Activated T-helper 1 cell treated with anti-CD3 and anti-CD28 coated beads, Interleukin-12 subunit alpha, Interleukin-12 subunit beta, Interleukin-2, Interleukin-4 antibody, amounts not matched to agents 30 ng/mL and 10 ng/mL and 1 ng/mL, durations not matched to agents 14 hours and 24 hours and 36 hours (primary cell): ENCODE measurements at regions not wholly inside any gene's neighbourhood (a gene's known extent, or its start where the extent isn't known, plus 50 kb on each side); places are given as distances from the start of the nearest gene placed in this dataset.

ENCODE experiments used
- DNase-seq: peaks from one replicate; pipeline ENCODE4 v3.0.0; 2021; ENCODE audit warnings: low spot score
- H3K27ac Mint-ChIP-seq: one replicate; pipeline ENCODE4 v1.8.0; 2021; ENCODE audit warnings: mild to moderate bottlenecking, mixed read lengths
- H3K27me3 Mint-ChIP-seq: one replicate; pipeline ENCODE4 v1.8.0; 2022; ENCODE audit warnings: mild to moderate bottlenecking, moderate library complexity, mixed read lengths; ENCODE audit not compliant: insufficient read depth
- H3K36me3 Mint-ChIP-seq: one replicate; pipeline ENCODE4 v1.8.0; 2021; ENCODE audit warnings: low read depth, mixed read lengths
- H3K4me1 Mint-ChIP-seq: one replicate; pipeline ENCODE4 v1.8.0; 2021; ENCODE audit warnings: low read depth, mixed read lengths
- H3K4me3 Mint-ChIP-seq: one replicate; pipeline ENCODE4 v1.8.0; 2021; ENCODE audit warnings: mild to moderate bottlenecking, moderate library complexity, mixed read lengths
- H3K9me3 Mint-ChIP-seq: one replicate; pipeline ENCODE4 v1.8.0; 2021; ENCODE audit warnings: mixed read lengths
- intact Hi-C: fragments of 100-400 bp; cut with micrococcal nuclease; formaldehyde crosslinking; loops from one replicate; pipeline ENCODE4 v1.15.1; 2024

DNA sequence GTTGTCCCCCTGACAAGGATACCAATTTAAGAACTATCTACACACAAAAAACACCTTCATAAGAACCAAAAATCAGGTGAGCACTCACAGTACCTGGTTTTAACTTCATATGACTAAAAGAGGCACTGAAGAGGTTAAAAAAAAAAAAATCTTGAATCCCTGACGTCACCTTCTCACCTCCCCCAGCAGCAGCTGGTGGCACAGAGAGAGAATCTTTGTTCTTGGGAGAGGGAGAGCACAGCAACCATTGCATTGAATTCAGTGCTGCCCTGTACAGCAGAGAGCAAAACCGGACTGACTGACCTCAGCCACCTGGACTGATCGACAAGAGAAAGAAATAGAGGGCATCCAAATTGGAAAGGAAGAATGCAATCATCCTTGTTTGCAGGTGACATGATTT lies 566.0 kb downstream of the TMX3 start:
- H3K9me3 Mint-ChIP-seq, result no peaks in the 10 kb centered on the region
- no peaks in the 10 kb centered on the region for H3K27me3 Mint-ChIP-seq
- no peaks in the 10 kb centered on the region for H3K4me1 Mint-ChIP-seq
- no peak overlapping the region for H3K27ac Mint-ChIP-seq
- H3K4me3 Mint-ChIP-seq, result no peak overlapping the region
- H3K36me3 Mint-ChIP-seq, result no peaks in the 10 kb centered on the region
- DNase-seq, result no peak
- intact Hi-C loops, result no loop called here

DNA sequence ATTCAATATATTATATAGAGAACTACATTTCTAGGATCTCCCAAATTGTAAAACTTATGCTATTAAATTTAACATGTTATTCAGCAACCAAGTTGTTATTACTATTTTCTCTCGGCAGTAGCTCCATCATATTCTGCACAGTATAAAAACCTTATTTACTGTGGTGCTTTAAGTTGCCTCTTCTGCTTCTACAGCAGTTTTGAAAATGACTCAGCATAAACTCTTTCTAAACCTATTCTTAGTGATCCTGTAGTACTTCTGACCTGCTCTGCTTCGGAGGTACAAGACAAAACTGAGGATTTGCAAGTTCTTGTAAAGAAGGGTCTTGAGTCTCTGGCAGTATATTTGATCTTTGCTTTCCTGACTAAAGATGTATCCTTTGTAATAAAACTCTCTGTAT lies 567.2 kb downstream of the TMX3 start:
- Mint-ChIP-seq H3K36me3 (no peaks in the 10 kb centered on the region), H3K4me1 (no peaks in the 10 kb centered on the region), H3K27ac (no peak overlapping the region), H3K9me3 (no peaks in the 10 kb centered on the region), H3K4me3 (no peak overlapping the region), H3K27me3 (no peaks in the 10 kb centered on the region)
- DNase-seq, result no peak
- intact Hi-C loops, result no loop called here

- H3K4me1 Mint-ChIP-seq, result no peaks in the 10 kb centered on the region
- no peak for DNase-seq
- no peak overlapping the region for H3K27ac Mint-ChIP-seq
- H3K4me3 Mint-ChIP-seq, result no peak overlapping the region
- H3K27me3 Mint-ChIP-seq, result peaks cover 2% of the 10 kb centered on the region
- no peaks in the 10 kb centered on the region for H3K36me3 Mint-ChIP-seq
- intact Hi-C loops, result no loop called here
- H3K9me3 Mint-ChIP-seq, result no peaks in the 10 kb centered on the region
Measured at GRCh38 chr18:68121826-68122225, 593.1 kb downstream of the TMX3 start.

- Mint-ChIP-seq H3K36me3 (no peaks in the 10 kb centered on the region), H3K4me1 (no peaks in the 10 kb centered on the region), H3K4me3 (no peak overlapping the region), H3K27ac (no peak overlapping the region), H3K9me3 (no peaks in the 10 kb centered on the region), H3K27me3 (peaks cover 2% of the 10 kb centered on the region)
- DNase-seq, result no peak
- intact Hi-C loops, result no loop called here
Measured at GRCh38 chr18:68121308-68121707, 593.6 kb downstream of the TMX3 start.

GRCh38 chr18:68114989-68115388 lies 598.5 kb upstream of the DSEL start:
- intact Hi-C loops, result loop anchor here (10.0 kb wide), 1 partner anchor 60 kb away; no protein-coding TSS in a partner anchor
- Mint-ChIP-seq H3K4me1 (no peaks in the 10 kb centered on the region), H3K27me3 (no peaks in the 10 kb centered on the region), H3K27ac (no peak overlapping the region), H3K4me3 (no peak overlapping the region), H3K36me3 (no peaks in the 10 kb centered on the region), H3K9me3 (no peaks in the 10 kb centered on the region)
- no peak for DNase-seq

GRCh38 chr18:68104036-68104435 lies 587.5 kb upstream of the DSEL start:
- no peak for DNase-seq
- no peak overlapping the region for H3K27ac Mint-ChIP-seq
- intact Hi-C loops, result no loop called here
- no peaks in the 10 kb centered on the region for H3K4me1 Mint-ChIP-seq
- H3K27me3 Mint-ChIP-seq, result no peaks in the 10 kb centered on the region
- H3K36me3 Mint-ChIP-seq, result no peaks in the 10 kb centered on the region
- H3K4me3 Mint-ChIP-seq, result no peak overlapping the region
- peaks cover 4% of the 10 kb centered on the region for H3K9me3 Mint-ChIP-seq

DNA sequence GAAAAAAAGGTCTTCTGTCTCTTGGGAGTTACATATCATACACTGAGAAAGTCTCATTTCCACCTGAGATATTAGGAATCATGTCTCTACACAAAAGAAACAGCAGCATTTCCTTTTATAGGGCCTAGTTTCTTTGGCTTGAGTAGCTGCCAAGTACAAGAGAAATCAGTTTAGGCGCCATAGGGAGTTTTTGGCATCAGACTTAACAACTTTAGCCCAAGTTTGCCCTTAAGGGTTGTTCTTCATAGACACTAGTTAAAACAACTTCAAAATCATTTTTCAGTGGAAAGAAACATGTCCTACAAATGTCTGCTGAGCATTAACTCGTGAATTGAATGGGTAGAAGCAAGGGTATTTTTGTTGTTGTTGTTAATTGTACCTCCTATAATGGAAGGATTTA lies 587.0 kb upstream of the DSEL start:
- intact Hi-C loops, result no loop called here
- Mint-ChIP-seq H3K36me3 (no peaks in the 10 kb centered on the region), H3K4me1 (no peaks in the 10 kb centered on the region), H3K27ac (no peak overlapping the region), H3K4me3 (no peak overlapping the region), H3K27me3 (no peaks in the 10 kb centered on the region), H3K9me3 (peaks cover 4% of the 10 kb centered on the region)
- DNase-seq, result no peak

DNA sequence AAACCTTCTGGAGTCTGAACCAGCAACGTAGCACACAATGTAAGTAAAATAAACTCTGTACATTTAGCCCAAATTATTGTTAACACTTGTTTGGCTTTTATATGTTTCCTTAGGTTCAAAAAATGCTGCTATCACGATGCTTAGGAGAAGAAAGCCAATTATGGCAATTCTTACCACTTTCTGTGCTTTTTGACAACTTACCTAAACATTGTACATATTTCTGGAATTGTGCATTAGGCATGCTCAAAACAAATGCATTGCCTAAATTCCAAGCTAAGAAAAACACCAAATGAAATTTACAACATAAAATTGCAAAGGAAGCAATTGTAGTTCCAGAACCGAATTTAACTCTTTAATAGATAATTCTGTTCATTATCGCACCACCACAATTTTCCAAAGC lies 585.6 kb upstream of the DSEL start:
- Mint-ChIP-seq H3K36me3 (no peaks in the 10 kb centered on the region), H3K27ac (no peak overlapping the region), H3K4me1 (no peaks in the 10 kb centered on the region), H3K27me3 (no peaks in the 10 kb centered on the region), H3K4me3 (no peak overlapping the region), H3K9me3 (peaks cover 4% of the 10 kb centered on the region)
- no peak for DNase-seq
- intact Hi-C loops, result no loop called here

- Mint-ChIP-seq H3K27me3 (no peaks in the 10 kb centered on the region), H3K36me3 (no peaks in the 10 kb centered on the region), H3K9me3 (no peaks in the 10 kb centered on the region), H3K27ac (no peak overlapping the region), H3K4me3 (no peak overlapping the region), H3K4me1 (no peaks in the 10 kb centered on the region)
- no peak for DNase-seq
- intact Hi-C loops, result no loop called here
Measured at GRCh38 chr18:68098655-68099054, 582.1 kb upstream of the DSEL start.

DNA sequence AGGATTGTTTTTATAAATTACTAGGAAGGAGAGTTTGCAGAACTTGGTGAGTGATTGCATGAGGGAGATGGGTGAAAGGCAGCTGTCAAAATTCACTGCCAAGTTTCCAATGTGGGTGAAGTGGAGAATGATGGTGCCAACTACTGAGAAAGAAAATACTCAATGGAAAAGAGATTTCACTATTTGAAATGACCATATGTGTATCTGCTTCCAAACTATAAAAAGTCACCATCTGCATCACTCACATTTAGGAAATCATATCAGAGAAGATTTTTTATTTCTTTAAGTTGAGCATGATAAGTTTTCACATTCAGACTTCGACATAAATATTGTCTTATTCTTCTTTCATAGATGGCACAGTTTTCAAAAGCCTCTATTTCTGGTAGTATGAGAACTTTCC lies 570.0 kb upstream of the DSEL start:
- H3K9me3 Mint-ChIP-seq, result no peaks in the 10 kb centered on the region
- no peak overlapping the region for H3K27ac Mint-ChIP-seq
- no peak for DNase-seq
- no peaks in the 10 kb centered on the region for H3K36me3 Mint-ChIP-seq
- intact Hi-C loops, result no loop called here
- no peak overlapping the region for H3K4me3 Mint-ChIP-seq
- no peaks in the 10 kb centered on the region for H3K27me3 Mint-ChIP-seq
- no peaks in the 10 kb centered on the region for H3K4me1 Mint-ChIP-seq

DNA sequence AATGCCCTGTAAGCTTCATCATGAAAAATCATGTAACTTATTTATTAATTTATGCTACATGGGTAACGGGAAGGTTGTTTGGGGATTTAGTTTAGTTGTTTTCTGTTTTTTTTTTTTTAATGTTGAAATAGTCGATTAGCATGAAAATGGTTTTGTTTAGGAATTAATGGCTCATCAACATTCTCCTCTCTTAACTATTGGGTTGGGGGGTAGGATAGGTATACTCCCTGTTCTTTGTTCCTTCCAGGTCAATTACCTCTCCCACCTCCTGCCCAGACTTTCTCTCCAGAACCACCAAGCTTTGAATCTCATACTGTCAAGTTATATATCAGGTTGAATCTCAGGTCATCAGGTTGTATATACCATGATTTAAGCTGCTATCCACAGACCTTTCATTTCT lies 568.7 kb upstream of the DSEL start:
- Mint-ChIP-seq H3K9me3 (no peaks in the 10 kb centered on the region), H3K36me3 (no peaks in the 10 kb centered on the region), H3K4me1 (no peaks in the 10 kb centered on the region), H3K27me3 (no peaks in the 10 kb centered on the region), H3K27ac (no peak overlapping the region), H3K4me3 (no peak overlapping the region)
- intact Hi-C loops, result no loop called here
- no peak for DNase-seq

DNA sequence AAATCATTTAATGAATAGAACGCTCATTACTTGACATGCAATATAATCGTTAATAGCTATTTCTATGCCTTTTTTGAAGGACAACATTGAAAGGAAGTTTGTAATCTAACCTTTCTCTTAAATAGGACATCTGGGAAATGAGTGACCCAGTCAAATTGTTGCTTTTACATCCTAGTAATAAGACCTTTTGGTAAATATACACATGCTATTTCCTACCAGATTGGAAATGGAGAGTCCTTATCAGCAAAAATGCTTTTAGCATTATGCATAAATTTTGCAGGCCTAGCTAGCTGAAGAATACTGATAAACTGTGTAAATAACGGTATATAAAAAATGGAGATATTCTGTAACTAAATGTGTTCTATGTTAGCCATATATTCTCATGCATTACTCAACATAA lies 567.3 kb upstream of the DSEL start:
- Mint-ChIP-seq H3K27me3 (no peaks in the 10 kb centered on the region), H3K4me1 (no peaks in the 10 kb centered on the region), H3K4me3 (no peak overlapping the region), H3K36me3 (no peaks in the 10 kb centered on the region), H3K27ac (no peak overlapping the region), H3K9me3 (no peaks in the 10 kb centered on the region)
- intact Hi-C loops, result no loop called here
- DNase-seq, result no peak

- no peak for DNase-seq
- intact Hi-C loops, result no loop called here
- Mint-ChIP-seq H3K27ac (no peak overlapping the region), H3K27me3 (no peaks in the 10 kb centered on the region), H3K9me3 (no peaks in the 10 kb centered on the region), H3K36me3 (no peaks in the 10 kb centered on the region), H3K4me3 (no peak overlapping the region), H3K4me1 (no peaks in the 10 kb centered on the region)
Measured at GRCh38 chr18:68083131-68083530, 566.6 kb upstream of the DSEL start.

- DNase-seq, result no peak
- Mint-ChIP-seq H3K4me1 (no peaks in the 10 kb centered on the region), H3K27ac (no peak overlapping the region), H3K9me3 (no peaks in the 10 kb centered on the region), H3K27me3 (no peaks in the 10 kb centered on the region), H3K4me3 (no peak overlapping the region), H3K36me3 (peaks cover 1% of the 10 kb centered on the region)
- intact Hi-C loops, result no loop called here
Measured at GRCh38 chr18:68072744-68073143, 556.2 kb upstream of the DSEL start.
